Stimulated activated memory B cell treated with anti-CD40 and anti-IgM and Interleukin-4, amounts not matched to agents 10 μg/mL and 1 μg/mL and 100 μg/mL, for 72 hours (primary cell): ENCODE measurements at regions not wholly inside any gene's neighbourhood (a gene's known extent, or its start where the extent isn't known, plus 50 kb on each side); places are given as distances from the start of the nearest gene placed in this dataset.

Experiments
- ATAC-seq: fragments of 150-1000 bp; cut with Tn5 transposase; 2 replicates; pipeline ENCODE4 v1.10.0; 2021
- H3K27ac Mint-ChIP-seq: one replicate; pipeline ENCODE4 v1.8.0; 2022; ENCODE audit warnings: mild to moderate bottlenecking, mixed read lengths
- H3K27me3 Mint-ChIP-seq: one replicate; pipeline ENCODE4 v1.8.0; 2022; ENCODE audit warnings: mixed read lengths
- H3K36me3 Mint-ChIP-seq: one replicate; pipeline ENCODE4 v1.8.0; 2022; ENCODE audit warnings: mixed read lengths
- H3K4me1 Mint-ChIP-seq: one replicate; pipeline ENCODE4 v1.8.0; 2022; ENCODE audit warnings: mixed read lengths
- H3K4me3 Mint-ChIP-seq: one replicate; pipeline ENCODE4 v1.8.0; 2022; ENCODE audit warnings: mild to moderate bottlenecking, moderate library complexity, mixed read lengths
- H3K9me3 Mint-ChIP-seq: one replicate; pipeline ENCODE4 v1.8.0; 2022; ENCODE audit warnings: mixed read lengths

- Mint-ChIP-seq H3K27me3 (peaks cover 24% of the 10 kb centered on the region), H3K9me3 (no peaks in the 10 kb centered on the region), H3K4me1 (peaks cover 30% of the 10 kb centered on the region), H3K4me3 (no peak overlapping the region), H3K36me3 (no peaks in the 10 kb centered on the region), H3K27ac (peak overlapping the region; percentile 78)
- no peak for ATAC-seq
Measured at GRCh38 chr6:41440958-41441357, 105.2 kb upstream of the FOXP4 start.

- peaks cover 24% of the 10 kb centered on the region for H3K27me3 Mint-ChIP-seq
- H3K27ac Mint-ChIP-seq = peak overlapping the region; percentile 78
- ATAC-seq = no peak
- no peaks in the 10 kb centered on the region for H3K9me3 Mint-ChIP-seq
- H3K4me3 Mint-ChIP-seq = no peak overlapping the region
- H3K4me1 Mint-ChIP-seq = peaks cover 30% of the 10 kb centered on the region
- H3K36me3 Mint-ChIP-seq = no peaks in the 10 kb centered on the region
Measured at GRCh38 chr6:41441598-41442351, 104.4 kb upstream of the FOXP4 start.

- no peak overlapping the region for H3K27ac Mint-ChIP-seq
- peaks cover 24% of the 10 kb centered on the region for H3K27me3 Mint-ChIP-seq
- no peaks in the 10 kb centered on the region for H3K36me3 Mint-ChIP-seq
- peaks cover 30% of the 10 kb centered on the region for H3K4me1 Mint-ChIP-seq
- no peaks in the 10 kb centered on the region for H3K9me3 Mint-ChIP-seq
- H3K4me3 Mint-ChIP-seq = no peak overlapping the region
- ATAC-seq = no peak
Measured at GRCh38 chr6:41442352-41442672, 103.9 kb upstream of the FOXP4 start.

- Mint-ChIP-seq H3K9me3 (no peaks in the 10 kb centered on the region), H3K36me3 (no peaks in the 10 kb centered on the region), H3K4me3 (no peak overlapping the region), H3K27ac (no peak overlapping the region), H3K4me1 (peaks cover 30% of the 10 kb centered on the region), H3K27me3 (peaks cover 24% of the 10 kb centered on the region)
- no peak for ATAC-seq
Measured at GRCh38 chr6:41442800-41443501, 103.2 kb upstream of the FOXP4 start.

- Mint-ChIP-seq H3K9me3 (no peaks in the 10 kb centered on the region), H3K27me3 (peaks cover 24% of the 10 kb centered on the region), H3K27ac (no peak overlapping the region), H3K4me1 (peaks cover 30% of the 10 kb centered on the region), H3K4me3 (no peak overlapping the region), H3K36me3 (no peaks in the 10 kb centered on the region)
- ATAC-seq = no peak
Measured at GRCh38 chr6:41443616-41444525, 102.3 kb upstream of the FOXP4 start.

GRCh38 chr6:41445261-41445660, 100.9 kb upstream of the FOXP4 start:
- Mint-ChIP-seq H3K36me3 (no peaks in the 10 kb centered on the region), H3K4me1 (peaks cover 18% of the 10 kb centered on the region), H3K27ac (no peak overlapping the region), H3K4me3 (no peak overlapping the region), H3K27me3 (peaks cover 24% of the 10 kb centered on the region), H3K9me3 (no peaks in the 10 kb centered on the region)
- ATAC-seq = no peak

- Mint-ChIP-seq H3K4me1 (peaks cover 9% of the 10 kb centered on the region), H3K36me3 (no peaks in the 10 kb centered on the region), H3K27ac (no peak overlapping the region), H3K27me3 (peaks cover 24% of the 10 kb centered on the region), H3K9me3 (no peaks in the 10 kb centered on the region), H3K4me3 (no peak overlapping the region)
- ATAC-seq = no peak
Measured at GRCh38 chr6:41446132-41446531, 100.0 kb upstream of the FOXP4 start.

- peaks cover 24% of the 10 kb centered on the region for H3K27me3 Mint-ChIP-seq
- no peak overlapping the region for H3K4me3 Mint-ChIP-seq
- H3K36me3 Mint-ChIP-seq = no peaks in the 10 kb centered on the region
- ATAC-seq = no peak
- no peak overlapping the region for H3K27ac Mint-ChIP-seq
- peaks cover under 1% of the 10 kb centered on the region for H3K4me1 Mint-ChIP-seq
- no peaks in the 10 kb centered on the region for H3K9me3 Mint-ChIP-seq
Measured at GRCh38 chr6:41446907-41447545, 99.2 kb upstream of the FOXP4 start.

GRCh38 chr6:41448256-41448655, 97.9 kb upstream of the FOXP4 start:
- no peak for ATAC-seq
- Mint-ChIP-seq H3K4me3 (no peak overlapping the region), H3K36me3 (no peaks in the 10 kb centered on the region), H3K27ac (no peak overlapping the region), H3K4me1 (no peaks in the 10 kb centered on the region), H3K9me3 (no peaks in the 10 kb centered on the region), H3K27me3 (peaks cover 24% of the 10 kb centered on the region)

- no peak overlapping the region for H3K4me3 Mint-ChIP-seq
- H3K4me1 Mint-ChIP-seq = no peaks in the 10 kb centered on the region
- H3K9me3 Mint-ChIP-seq = no peaks in the 10 kb centered on the region
- H3K27me3 Mint-ChIP-seq = peaks cover 10% of the 10 kb centered on the region
- no peaks in the 10 kb centered on the region for H3K36me3 Mint-ChIP-seq
- no peak overlapping the region for H3K27ac Mint-ChIP-seq
- no peak for ATAC-seq
Measured at GRCh38 chr6:41449399-41450245, 96.6 kb upstream of the FOXP4 start.

- Mint-ChIP-seq H3K4me1 (no peaks in the 10 kb centered on the region), H3K4me3 (no peak overlapping the region), H3K36me3 (no peaks in the 10 kb centered on the region), H3K27me3 (peaks cover under 1% of the 10 kb centered on the region), H3K9me3 (no peaks in the 10 kb centered on the region), H3K27ac (no peak overlapping the region)
- ATAC-seq = no peak
Measured at GRCh38 chr6:41450581-41450980, 95.6 kb upstream of the FOXP4 start.

GRCh38 chr6:41451039-41451438, 95.1 kb upstream of the FOXP4 start:
- H3K4me1 Mint-ChIP-seq = no peaks in the 10 kb centered on the region

GRCh38 chr6:41451515-41452163, 94.5 kb upstream of the FOXP4 start:
- no peak for ATAC-seq
- H3K9me3 Mint-ChIP-seq = no peaks in the 10 kb centered on the region
- no peaks in the 10 kb centered on the region for H3K27me3 Mint-ChIP-seq
- H3K36me3 Mint-ChIP-seq = no peaks in the 10 kb centered on the region
- H3K4me3 Mint-ChIP-seq = no peak overlapping the region
- H3K27ac Mint-ChIP-seq = no peak overlapping the region
- H3K4me1 Mint-ChIP-seq = no peaks in the 10 kb centered on the region

More at GRCh38 chr6:41451039-41451438, 95.1 kb upstream of the FOXP4 start:
- Mint-ChIP-seq H3K9me3 (no peaks in the 10 kb centered on the region), H3K27me3 (no peaks in the 10 kb centered on the region), H3K36me3 (no peaks in the 10 kb centered on the region), H3K4me3 (no peak overlapping the region), H3K27ac (no peak overlapping the region)
- no peak for ATAC-seq

- Mint-ChIP-seq H3K4me3 (no peak overlapping the region), H3K27ac (no peak overlapping the region), H3K36me3 (no peaks in the 10 kb centered on the region), H3K4me1 (no peaks in the 10 kb centered on the region), H3K9me3 (no peaks in the 10 kb centered on the region), H3K27me3 (no peaks in the 10 kb centered on the region)
- ATAC-seq = no peak
Measured at GRCh38 chr6:41452763-41453162, 93.4 kb upstream of the FOXP4 start.
